G401.6 (cell line): ENCODE measurements at regions not wholly inside any gene's neighbourhood (a gene's known extent, or its start where the extent isn't known, plus 50 kb on each side); places are given as distances from the start of the nearest gene placed in this dataset.

Source experiments
- FAIRE-seq: peaks from 2 replicates; lab custom pipeline; 2012; peaks lifted over from hg19 to GRCh38; lab: Jason Lieb, UNC

DNA sequence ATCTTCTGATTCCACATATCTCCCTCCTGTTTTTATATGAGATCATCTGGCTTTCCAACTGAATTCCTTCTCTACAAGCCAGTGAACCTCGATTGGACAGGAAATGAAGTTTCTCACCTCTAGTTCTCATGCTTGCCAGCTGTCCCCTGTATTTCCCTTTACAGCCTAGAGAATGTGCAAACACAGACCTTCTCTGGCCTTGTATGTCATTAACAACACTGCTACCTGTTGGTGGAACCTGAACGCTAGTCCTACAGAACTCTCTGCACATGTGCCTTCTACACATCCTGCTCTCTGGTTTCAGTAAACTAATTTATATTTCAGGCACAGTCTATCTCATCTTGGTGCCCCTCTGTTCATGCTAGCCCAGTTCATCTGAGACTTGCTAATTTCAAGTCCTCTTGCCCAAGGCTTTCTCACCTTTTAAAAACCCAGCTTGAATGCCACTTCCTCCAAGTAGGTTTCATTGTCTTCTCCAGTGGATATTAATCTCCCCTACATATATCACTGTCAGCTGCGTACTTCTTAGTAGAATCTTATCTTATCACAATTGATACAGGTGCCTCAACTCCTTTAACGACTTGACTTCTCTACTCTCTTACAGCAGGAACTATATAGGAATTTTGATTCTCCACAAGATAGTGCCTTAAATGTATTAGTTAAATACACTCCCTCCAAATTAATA is 549.9 kb downstream of the PLPP3 start:
- no peak for FAIRE-seq

DNA sequence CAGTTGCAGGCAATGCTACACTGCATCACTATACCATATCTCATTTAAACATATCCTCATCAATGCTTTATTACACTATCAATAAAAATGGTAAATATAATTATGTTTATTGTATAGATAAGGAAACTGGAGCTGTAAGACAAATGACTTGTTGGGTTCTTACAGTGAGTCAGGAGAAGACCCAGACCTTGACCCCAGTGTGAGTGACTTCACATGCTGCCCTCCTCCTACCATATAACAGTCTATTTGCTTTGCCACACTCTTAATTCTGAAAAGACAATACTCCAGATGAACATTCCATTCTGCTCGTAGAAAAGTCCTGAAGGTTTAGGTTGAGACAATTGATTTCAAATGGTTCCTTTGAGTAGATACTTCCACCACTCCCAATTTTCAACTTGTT is 550.5 kb downstream of the PLPP3 start:
- FAIRE-seq, result no peak

DNA sequence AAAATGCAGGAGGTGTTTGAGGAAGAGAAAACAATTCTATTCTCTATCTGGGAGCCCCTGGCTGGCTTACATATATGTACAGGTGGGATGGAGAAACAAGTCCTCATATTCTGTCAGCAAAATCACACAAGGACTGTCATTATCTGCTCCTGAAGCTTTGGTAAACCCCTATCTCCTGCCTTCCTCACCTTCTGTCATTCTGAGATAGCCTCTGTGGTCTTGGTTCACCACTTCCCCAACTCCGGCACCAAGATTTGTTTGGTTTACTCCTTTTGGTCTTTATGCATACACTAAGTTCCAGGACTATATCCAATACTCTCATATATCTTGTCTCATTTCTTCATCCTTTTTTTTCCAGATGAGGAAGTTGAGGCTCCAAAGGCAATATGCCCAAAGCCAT is 551.1 kb downstream of the PLPP3 start:
- FAIRE-seq, result no peak

DNA sequence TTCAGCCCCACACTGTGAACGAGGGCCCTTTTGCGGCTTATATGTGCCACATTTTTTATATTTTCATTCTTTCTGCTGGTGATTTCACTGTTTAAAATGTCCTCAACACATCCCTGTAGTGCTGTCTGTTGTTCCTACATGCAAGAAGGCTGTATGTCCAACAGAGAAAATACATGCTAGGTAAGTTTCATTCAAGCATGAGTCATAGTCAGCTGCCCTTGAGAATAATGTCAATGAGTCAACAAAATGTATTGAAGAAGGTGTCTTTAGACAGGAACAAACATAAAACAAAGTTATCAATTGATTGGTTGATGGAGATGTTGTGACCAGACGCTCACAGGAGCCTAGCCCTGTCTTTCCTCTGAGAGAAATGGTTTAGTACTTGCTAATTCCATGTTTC is 553.4 kb downstream of the PLPP3 start:
- no peak for FAIRE-seq

DNA sequence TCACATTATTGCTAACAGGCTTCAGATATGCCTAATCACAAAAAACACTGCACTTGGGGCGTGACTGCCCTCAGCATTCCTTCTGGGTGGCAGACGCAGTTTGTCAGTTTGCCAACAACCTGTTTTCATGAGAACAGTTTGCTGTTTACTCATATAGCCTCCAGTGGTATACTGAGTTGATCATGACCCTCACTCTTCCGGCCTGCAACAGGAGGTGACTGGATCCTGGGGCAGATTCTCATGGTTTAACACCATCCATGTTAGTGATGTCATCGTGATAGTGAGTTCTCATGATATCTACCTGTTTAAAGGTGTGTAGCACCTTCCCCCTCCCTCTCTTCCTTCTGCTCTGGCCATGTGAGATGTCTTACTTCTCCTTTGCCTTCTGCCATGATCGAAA is 555.2 kb downstream of the PLPP3 start:
- FAIRE-seq, result no peak

DNA sequence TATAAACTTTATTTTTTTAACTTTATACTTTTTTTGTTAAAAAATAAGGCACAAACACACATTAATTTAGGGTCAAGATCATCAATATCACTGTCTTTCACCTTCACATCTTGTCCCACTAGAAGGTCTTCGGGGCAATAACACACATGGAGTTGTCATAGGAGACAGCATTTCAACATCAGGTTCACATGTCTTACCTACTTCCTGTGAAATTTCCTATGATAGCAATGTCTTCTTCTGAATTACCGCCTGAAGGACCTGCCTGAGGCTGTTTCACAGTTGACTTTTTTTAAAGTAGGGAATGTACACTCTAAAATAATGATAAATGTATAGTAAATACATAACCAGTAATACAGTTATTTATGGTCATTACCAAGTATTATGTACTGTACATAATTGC is 559.4 kb downstream of the PLPP3 start:
- FAIRE-seq, result no peak

DNA sequence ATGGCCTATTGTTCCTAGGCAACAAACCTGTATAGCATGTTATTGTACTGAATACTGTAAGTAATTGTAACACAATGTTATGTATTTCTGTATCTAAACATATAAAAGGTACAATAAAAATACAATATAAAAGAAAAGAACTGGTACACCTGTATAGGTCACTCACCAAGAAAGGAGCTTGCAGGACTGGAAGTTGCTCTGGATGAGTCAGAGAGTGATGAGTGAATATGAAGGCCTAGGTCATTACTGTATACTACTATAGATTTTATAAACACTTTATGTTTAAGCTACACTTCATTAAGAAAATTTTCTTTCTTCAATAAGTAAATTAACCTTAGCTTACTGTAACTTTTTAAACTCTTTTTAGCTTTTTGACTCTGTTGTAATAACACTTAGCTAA is 559.9 kb downstream of the PLPP3 start:
- no peak for FAIRE-seq

DNA sequence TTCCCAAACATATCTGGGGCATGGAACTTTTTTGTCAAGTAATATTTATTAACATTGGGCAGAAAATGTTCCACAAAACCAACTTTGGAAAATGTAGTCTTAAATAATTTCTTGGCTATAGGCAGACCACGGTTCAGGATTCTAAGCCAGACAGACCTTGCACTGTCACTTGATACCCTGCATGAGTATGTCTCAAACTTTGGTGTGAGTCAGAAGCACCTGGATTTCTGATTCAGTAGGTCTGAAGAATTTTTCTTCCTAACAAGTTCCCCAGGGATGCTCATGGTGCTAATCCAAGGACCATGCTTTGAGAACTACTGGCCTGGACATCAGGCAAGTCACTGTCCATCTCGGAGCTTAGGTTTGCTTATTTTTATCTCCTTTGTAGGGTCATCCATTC is 562.0 kb downstream of the PLPP3 start:
- FAIRE-seq, result no peak

DNA sequence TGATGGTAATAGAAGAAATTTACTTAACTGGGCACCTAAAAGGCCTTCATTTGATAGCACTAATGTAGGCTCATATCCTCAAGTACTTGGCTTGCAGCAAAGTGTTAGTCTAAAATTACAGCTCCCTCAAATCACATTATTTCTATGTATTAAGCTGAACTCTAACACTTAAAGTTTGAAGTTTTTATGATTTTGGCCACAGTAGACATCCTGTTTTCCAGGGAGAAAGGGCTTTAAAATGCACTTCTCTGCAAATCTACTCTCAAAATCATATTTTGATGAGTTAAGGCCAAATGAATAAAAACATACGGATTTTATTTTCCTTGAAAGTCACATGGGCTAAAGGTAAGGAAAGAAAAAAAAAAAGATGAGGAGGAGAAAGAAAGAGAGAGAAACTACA is 575.5 kb downstream of the PLPP3 start:
- FAIRE-seq, result no peak

DNA sequence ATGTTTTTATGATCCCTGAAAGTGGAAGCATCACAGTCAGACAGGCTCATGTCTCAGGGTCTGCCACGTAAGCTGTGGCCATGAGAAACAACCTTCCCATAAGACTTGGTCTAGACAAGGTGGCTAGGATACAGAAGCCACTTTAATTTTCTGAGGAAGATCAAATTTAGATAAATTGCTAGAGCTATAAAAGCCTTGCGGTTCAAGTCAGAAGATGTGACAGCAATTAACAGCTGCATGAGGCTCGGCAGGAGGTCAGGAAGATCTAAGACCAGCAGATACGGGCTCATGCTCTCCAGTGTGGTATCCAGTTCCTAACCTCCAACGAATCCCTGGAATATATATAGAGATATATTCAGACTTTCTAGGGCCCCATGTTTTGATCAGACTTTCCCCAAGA is 577.1 kb downstream of the PLPP3 start:
- FAIRE-seq, result no peak

DNA sequence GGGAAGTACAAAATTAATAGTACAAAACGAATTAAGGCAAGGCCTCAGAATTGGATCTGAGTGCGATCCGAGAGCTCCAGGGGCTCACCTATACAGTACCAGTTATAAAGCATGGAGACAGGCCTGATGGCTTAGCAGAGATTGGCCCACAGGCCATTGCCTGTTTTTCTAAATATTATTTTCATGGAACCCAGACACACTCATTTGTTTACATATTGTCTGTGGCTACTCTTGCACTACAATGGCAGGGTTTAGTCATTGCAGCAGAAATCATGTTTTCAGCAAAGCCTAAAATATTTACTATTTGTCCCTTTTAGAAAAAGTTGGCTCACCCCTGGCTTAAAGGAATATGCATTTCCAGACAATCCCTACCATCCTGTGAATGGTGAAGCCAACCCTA is 578.9 kb downstream of the PLPP3 start:
- FAIRE-seq, result no peak

DNA sequence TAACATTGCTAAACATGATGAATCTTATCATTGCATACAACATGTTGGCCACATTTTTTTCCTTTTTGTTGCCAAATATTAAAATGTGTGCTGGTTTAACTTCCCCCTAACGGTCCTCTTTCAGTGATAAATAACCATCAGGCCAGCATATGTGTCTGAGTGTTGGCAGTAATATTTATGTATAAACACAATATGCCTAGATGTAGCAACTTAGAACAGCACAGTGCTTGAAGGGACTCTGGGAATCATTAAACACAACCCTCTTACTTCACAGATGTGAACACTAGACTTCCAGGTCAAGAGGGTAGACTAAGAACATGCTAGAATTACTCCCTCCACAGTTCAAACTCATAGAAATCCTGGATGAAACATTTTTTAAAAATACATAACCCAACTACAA is 581.8 kb downstream of the PLPP3 start:
- FAIRE-seq, result no peak

DNA sequence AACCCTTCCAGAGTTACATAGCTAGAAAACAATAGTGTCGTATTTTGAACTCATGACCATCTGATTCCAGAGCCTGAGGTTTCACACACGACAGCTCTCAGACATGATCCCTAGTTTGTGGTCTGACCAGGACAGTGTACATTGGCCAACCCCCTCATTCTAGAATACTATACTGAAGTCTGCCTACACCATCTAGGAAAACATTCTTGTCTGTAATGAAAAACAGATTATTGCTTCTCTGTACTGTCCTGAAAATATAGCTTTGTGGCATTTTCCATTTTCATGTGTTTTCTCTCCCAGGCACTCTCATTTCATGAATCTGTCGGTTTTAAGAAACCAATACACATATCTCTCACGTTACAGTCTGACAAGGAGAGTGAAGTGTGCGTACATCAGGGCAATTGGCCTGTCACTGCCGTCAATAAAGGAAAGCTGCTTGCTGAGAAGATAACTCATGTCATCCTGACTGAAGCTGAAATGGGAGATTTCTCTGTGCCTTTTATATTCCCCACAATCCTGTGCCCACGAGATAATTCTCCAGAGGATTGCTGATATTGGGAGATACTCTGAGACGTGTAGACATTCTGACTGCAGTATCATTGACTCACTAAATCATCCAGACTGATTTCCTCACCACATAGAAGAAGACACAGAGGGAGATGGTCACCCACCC is 585.6 kb downstream of the PLPP3 start:
- no peak for FAIRE-seq

DNA sequence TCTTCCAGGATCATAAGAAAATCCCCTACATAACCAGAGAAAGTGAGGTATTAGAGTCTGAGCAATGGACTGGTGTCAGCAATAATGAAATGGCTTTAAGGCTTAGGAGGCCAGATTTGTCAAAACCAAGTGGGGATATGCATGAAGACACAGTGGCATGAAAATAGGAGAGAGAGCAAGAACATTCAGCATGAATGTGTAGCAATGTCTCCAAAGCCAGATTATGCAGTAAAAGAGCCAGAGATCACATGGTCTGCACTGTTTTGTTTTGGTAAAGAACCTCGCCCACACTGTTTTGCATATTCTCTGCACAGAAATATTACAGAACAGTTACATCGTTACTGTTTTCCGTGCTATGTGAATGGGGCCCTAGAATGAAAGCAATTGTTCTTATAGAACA is 589.4 kb downstream of the PLPP3 start:
- no peak for FAIRE-seq

DNA sequence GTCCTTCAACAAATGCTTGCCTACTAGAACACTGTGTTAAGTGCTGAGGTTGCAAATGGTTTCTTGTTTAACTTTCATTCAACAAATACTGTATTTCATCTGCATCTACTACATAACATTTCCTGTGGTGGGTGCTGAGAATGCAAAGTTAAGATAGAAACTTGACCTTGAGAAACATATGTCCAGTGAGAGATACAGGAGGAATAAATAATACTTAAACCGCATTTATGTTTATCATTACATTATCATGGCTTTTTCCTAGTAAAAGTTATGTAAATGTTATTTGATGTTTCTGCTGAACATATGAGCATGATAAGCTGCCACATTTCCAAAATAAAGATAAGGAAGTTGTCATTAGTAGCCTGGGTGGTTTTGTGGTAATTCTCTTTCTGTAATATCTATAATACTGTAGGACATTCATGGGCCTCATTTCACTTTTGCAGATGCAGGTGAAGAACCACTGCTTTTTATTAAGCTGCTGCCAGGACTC is 590.4 kb downstream of the PLPP3 start:
- no peak for FAIRE-seq

DNA sequence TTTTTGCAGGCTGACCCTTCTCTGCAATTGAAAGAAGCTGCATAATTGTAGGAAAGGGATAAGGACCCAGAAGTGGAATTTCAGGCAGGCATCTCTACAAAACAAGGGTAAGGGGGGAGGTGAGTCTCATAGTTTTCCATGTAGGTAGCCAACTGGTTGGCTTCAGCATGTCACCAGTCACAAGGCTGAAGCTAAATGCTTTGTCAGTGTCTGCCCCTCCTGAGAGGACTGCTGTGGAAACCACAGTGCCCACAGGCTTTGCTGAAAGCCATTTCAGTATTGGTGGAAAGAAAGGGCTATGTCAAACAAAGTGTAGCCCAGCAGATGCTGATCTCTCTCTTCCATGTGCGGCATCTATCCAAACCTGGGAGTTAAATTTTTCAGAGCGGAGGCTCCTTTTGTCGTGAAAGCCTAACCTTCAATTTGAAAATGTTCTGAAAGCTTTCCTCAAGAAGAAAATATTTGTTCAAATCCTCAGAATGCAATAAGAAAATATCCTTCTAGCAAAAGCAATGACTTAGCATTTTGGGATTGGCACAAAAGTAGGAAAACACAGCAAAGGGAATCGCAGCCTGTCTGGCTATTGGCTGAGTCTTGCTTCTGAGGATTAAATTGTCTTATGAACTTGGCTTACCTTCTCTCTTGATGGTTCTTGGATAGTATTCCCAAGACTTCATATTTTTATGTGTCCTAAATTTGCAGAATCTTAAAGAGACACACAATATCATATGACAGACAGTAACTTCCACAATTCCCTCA is 591.7 kb downstream of the PLPP3 start:
- no peak for FAIRE-seq

DNA sequence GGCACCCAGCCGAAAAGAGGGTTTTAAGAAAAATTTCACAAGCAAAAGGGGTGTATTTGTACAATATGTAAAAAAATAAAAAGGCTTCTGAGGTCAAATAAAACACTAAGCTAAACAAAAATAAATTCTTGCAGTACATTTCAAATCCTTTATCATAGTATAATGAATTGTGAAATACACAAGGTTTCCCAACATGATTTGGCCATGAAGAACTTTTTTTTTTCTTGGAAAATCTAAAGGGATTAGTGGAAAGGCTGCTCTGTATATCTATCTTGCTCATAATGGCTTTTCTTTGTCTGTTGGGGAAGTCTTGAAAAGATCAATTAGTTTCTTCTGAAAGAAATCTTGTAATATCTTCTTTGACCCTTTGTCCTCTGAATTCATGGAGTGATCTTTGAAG is 593.4 kb downstream of the PLPP3 start:
- FAIRE-seq, result no peak

DNA sequence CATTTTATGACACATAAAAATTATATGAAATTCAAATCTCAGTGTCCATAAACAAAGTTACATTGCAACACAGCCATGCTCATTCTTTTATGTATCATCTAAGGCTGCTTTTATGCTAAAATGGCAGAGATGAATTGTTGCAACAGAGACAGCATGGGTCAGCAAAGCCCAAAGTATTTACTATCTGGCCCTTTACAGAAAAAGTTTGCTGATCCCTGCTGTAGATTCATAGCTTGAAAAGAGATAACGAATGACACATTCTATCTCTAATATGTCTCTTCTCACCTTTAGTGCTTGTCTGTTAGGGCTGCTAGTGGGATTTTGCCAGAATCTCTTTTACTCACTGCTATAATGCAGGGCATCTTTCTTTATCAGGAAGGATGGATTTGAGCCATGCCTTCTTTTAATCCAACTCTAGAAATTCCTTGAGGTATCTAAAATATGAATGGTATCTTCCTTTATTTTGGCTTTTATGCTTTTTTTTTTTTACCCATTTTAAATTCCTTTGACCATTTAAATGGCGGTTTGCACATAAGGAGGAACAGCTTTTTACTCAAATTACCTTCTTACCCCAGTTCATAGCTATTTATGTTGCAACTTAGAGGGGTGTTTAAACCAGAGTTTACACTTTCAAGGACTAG is 598.2 kb downstream of the PLPP3 start:
- no peak for FAIRE-seq

DNA sequence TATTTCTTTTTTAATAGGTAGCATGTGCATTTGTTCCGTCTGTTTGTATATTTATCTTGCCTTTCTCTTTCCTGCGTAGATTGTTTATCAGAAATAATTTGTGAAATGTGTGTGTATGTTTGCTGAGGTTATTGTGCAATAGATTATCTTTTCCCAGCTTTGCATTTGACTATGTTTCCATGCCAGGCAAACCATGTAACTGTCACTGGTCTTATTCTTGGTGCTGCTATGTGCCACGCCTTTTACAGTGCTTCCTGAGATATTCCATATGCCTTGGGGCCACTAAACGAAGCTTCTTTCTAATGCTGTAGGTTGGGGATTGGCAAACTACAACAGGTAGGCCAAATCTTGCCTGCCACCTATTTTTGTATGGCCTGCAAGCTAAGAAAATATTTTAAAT is 598.8 kb downstream of the PLPP3 start:
- FAIRE-seq, result no peak

DNA sequence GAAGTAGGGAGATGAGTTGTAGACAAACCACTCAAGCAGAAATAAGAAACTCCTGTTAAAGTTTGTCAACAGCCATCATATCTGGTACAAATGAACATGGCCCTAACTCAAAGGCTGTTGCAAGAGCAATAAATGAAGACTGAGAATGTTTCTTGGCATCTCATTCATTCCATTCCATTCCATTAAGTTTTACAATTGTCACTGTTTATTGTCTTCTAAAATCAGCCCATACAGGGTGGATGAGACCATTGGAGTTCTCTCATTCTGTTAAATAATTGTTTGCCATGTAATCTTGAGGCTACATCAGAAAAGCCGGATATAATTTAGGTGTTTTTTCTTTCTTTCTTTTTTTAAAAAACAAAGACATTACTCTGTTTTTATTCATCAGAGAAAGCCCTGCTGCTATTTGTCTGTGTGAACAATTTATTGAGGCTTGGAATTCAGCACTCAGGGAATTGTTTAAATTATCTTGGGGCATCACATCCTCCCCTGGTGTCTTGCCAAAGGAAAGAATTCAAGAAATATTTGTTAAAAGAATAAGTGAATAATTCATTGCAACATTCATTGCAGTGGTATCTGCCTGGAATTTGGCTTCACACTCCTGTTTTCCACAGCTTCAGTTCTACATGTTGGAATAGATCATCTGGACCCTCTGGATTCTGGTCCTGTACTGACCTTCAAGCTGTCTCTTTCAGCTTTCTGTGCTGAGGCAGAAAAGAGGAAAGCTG is 604.5 kb downstream of the PLPP3 start:
- FAIRE-seq, result no peak

DNA sequence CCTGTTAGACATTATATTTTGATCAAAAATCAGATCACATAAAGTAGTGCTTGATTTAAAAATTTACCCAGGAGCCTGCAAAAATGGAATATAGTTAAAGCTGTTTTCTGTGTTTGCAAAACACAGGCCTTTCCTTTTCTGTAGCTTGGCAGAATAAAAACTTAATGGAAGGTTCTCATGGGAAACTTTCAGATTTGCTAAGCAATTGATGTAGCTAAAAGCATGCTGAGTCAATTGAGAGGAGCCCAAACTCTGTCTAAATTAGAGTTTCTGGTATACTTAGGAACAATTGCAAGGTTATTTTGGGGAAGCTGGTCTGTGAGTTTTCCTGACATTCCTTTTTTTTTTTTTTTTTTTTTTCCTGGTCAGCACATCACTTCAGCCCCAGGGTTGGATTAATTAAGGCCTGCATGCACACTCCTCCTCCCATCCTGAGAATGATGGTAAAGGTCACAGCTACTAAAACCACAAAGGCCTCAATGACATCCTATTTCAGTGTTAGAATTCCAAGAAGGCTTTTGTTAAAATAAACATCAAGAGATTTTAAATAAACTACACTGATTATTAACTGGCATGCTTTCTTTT is 608.7 kb downstream of the PLPP3 start:
- FAIRE-seq, result no peak

DNA sequence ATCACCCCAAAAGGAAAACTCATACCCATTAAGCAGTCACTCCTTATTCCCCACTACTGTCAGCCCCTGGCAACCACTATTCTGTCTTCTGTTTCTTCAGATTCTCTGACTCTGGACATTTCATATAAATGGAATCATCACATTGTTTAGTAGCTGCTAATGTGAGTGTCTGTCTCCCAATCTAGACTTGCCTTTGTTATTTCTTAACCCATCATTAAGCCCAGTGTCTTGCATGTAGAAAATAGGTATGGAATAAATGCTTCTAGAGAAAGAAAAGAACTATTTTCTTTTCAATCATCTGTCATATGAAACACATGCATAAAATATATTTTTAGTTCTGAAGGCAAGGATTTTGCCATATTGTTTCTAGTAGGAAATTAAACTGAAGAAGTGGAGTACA is 610.0 kb downstream of the PLPP3 start:
- no peak for FAIRE-seq
